Gastroesophageal sphincter (tissue), 4 donors: ENCODE measurements at regions not wholly inside any gene's neighbourhood (a gene's known extent, or its start where the extent isn't known, plus 50 kb on each side); places are given as distances from the start of the nearest gene placed in this dataset.

ENCODE experiments used
- ATAC-seq: fragments of 150-250 bp; one replicate; pipeline ENCODE4 v1.9.1; 2016; ENCODE audit warnings: mild to moderate bottlenecking, moderate library complexity
- H3K27ac ChIP-seq, 4 donors: fragments of 200-600 bp; sonication (generic) in 3 of 4; 1 replicate in 3 of 4; 2 replicates in 1 of 4; pipeline ENCODE4 v1.5.1; 2016 to 2019
- H3K27me3 ChIP-seq: fragments of 200-600 bp; sonication (generic); one replicate; pipeline ENCODE4 v1.5.1; 2019
- H3K36me3 ChIP-seq, 2 donors: fragments of 200-600 bp; sonication (generic); one replicate each; pipeline ENCODE4 v1.5.1; 2019; ENCODE audit warnings: control low read depth in 1 of 2
- H3K4me1 ChIP-seq, 3 donors: fragments of 200-600 bp; sonication (generic); 1 replicate in 2 of 3; 2 replicates in 1 of 3; pipeline ENCODE4 v1.5.1; 2016 to 2019; ENCODE audit warnings: control low read depth in 2 of 3
- H3K4me3 ChIP-seq, 2 donors: fragments of 200-600 bp; sonication (generic); one replicate each; pipeline ENCODE4 v1.5.1; 2019; ENCODE audit warnings: mild to moderate bottlenecking in 1 of 2, moderate library complexity in 1 of 2
- H3K9me3 ChIP-seq, 3 donors: fragments of 200-600 bp; sonication (generic); one replicate each; pipeline ENCODE4 v1.5.1; 2017 to 2019; ENCODE audit warnings: control low read depth in 2 of 3
- CTCF ChIP-seq, 4 experiments: fragments of 200-600 bp in 2 of 4; fragments of 450-650 bp in 2 of 4; sonication (generic) in 1 of 4; IDR thresholded peaks; one replicate each; pipeline ENCODE4 v1.5.1; 2017 to 2019; ENCODE audit warnings: antibody characterized with exemption in 4 of 4, mild to moderate bottlenecking in 2 of 4, moderate library complexity in 2 of 4
- EP300 ChIP-seq: sonication (generic); formaldehyde crosslinking; IDR thresholded peaks from one replicate; pipeline ENCODE4 v1.6.1; 2017; ENCODE audit warnings: antibody characterized with exemption, mild to moderate bottlenecking
- POLR2A ChIP-seq, 2 donors: fragments of 450-650 bp; IDR thresholded peaks; one replicate each; pipeline ENCODE4 v1.6.1; 2017; ENCODE audit warnings: antibody characterized with exemption in 2 of 2, mild to moderate bottlenecking in 2 of 2, moderate library complexity in 1 of 2
- POLR2AphosphoS5 ChIP-seq: sonication (generic); formaldehyde crosslinking; IDR thresholded peaks from one replicate; pipeline ENCODE4 v1.6.1; 2017; ENCODE audit warnings: antibody characterized with exemption
- WGBS, 2 donors: methylation state at CpG; one replicate each; pipeline ENCODE4 v1.1.5; 2018; ENCODE audit warnings: low coverage in 1 of 2; 5-methylcytosine and 5-hydroxymethylcytosine counted together

GRCh38 chr3:24578324-24578723 lies 83.7 kb upstream of the THRB start:
- WGBS, 2 donors = 89% methylated on average over 1 of the region's 1 CpG; no CpG with 5 or more reads in 1 of the 2 donors
- H3K27ac ChIP-seq = peak overlapping the region in 1 of 4 donors; percentile 48
- H3K4me3 ChIP-seq = no peak overlapping the region
- ATAC-seq = no peak
- no peaks in the 10 kb centered on the region for H3K27me3 ChIP-seq
- H3K36me3 ChIP-seq = no peaks in the 10 kb centered on the region
- no peak for TF ChIP-seq EP300
- TF ChIP-seq CTCF (IDR thresholded peaks at IDR 0.05) = no peak
- no peak for TF ChIP-seq POLR2A (IDR thresholded peaks at IDR 0.05)
- TF ChIP-seq POLR2AphosphoS5 = no peak
- H3K9me3 ChIP-seq = no peaks in the 10 kb centered on the region
- peaks cover 0 to 20% (median 0%) of the 10 kb centered on the region in 3 donors for H3K4me1 ChIP-seq

GRCh38 chr3:24578951-24579421 lies 84.3 kb upstream of the THRB start:
- Histone ChIP-seq H3K27ac (peak overlapping the region in 2 of 4 donors; percentile 45 to 48), H3K4me1 (peaks cover 0 to 21% (median 0%) of the 10 kb centered on the region in 3 donors), H3K4me3 (no peak overlapping the region), H3K36me3 (no peaks in the 10 kb centered on the region), H3K9me3 (no peaks in the 10 kb centered on the region), H3K27me3 (no peaks in the 10 kb centered on the region)
- no peak for TF ChIP-seq EP300
- no peak for TF ChIP-seq CTCF (IDR thresholded peaks at IDR 0.05)
- no peak for TF ChIP-seq POLR2A (IDR thresholded peaks at IDR 0.05)
- no peak for TF ChIP-seq POLR2AphosphoS5
- WGBS, 2 donors = 38 to 65% methylated on average over 3 to 4 of the region's 4 CpGs
- ATAC-seq = peak; percentile 19

- TF ChIP-seq CTCF (IDR thresholded peaks at IDR 0.05) (no peak), EP300 (no peak)
These were observed 88.1 kb upstream of the THRB start for GRCh38 chr3:24582431-24583403.

GRCh38 chr3:24586920-24587319 lies 92.3 kb upstream of the THRB start:
- 50 to 80% methylated on average over 3 to 4 of the region's 4 CpGs for whole genome bisulfite sequencing, 2 donors
- Histone ChIP-seq H3K4me1 (peaks cover 13 to 48% (median 15%) of the 10 kb centered on the region in 3 donors), H3K27me3 (no peaks in the 10 kb centered on the region), H3K27ac (no peak overlapping the region), H3K9me3 (no peaks in the 10 kb centered on the region), H3K36me3 (no peaks in the 10 kb centered on the region), H3K4me3 (no peak overlapping the region)
- TF ChIP-seq EP300 = no peak
- no peak for TF ChIP-seq POLR2AphosphoS5
- no peak for TF ChIP-seq POLR2A (IDR thresholded peaks at IDR 0.05)
- ATAC-seq = no peak

More at GRCh38 chr3:24582431-24583403, 88.1 kb upstream of the THRB start:
- no peak for ATAC-seq
- H3K4me3 ChIP-seq = no peak overlapping the region
- no peaks in the 10 kb centered on the region for H3K27me3 ChIP-seq
- no peaks in the 10 kb centered on the region for H3K36me3 ChIP-seq
- no peaks in the 10 kb centered on the region for H3K9me3 ChIP-seq
- 75 to 82% methylated on average over 8 to 9 of the region's 10 CpGs for WGBS, 2 donors
- no peak overlapping the region for H3K27ac ChIP-seq
- peaks cover 0 to 30% (median 0%) of the 10 kb centered on the region in 3 donors for H3K4me1 ChIP-seq

GRCh38 chr3:24588629-24589512 lies 94.2 kb upstream of the THRB start:
- Histone ChIP-seq H3K9me3 (no peaks in the 10 kb centered on the region), H3K27ac (peak overlapping the region in 3 of 4 donors; percentile 38 to 60 (median 56)), H3K4me1 (peaks cover 13 to 44% (median 15%) of the 10 kb centered on the region in 3 donors), H3K27me3 (no peaks in the 10 kb centered on the region), H3K4me3 (no peak overlapping the region), H3K36me3 (no peaks in the 10 kb centered on the region)
- ATAC-seq = no peak
- WGBS, 2 donors = 23 to 32% methylated on average over 6 of the region's 6 CpGs
- peak; percentile 55 for TF ChIP-seq POLR2AphosphoS5
- TF ChIP-seq POLR2A (IDR thresholded peaks at IDR 0.05) = no peak
